Astrocyte (in vitro differentiated cells and primary cell): ENCODE measurements at regions not wholly inside any gene's neighbourhood (a gene's known extent, or its start where the extent isn't known, plus 50 kb on each side); places are given as distances from the start of the nearest gene placed in this dataset.

Experiments
- EZH2 ChIP-seq: IDR thresholded peaks from 2 replicates; pipeline ENCODE4 v1.6.1; 2012; ENCODE audit warnings: mild to moderate bottlenecking, low read length, inconsistent platforms; ENCODE audit not compliant: insufficient read depth
- TF ChIP-seq, protein P1 (sequence below): IDR thresholded peaks from 2 replicates; pipeline ENCODE4 v1.5.1; 2011; ENCODE audit warnings: low read depth, mild to moderate bottlenecking, inconsistent platforms, low read length, moderate library complexity; ENCODE audit not compliant: insufficient read depth

DNA sequence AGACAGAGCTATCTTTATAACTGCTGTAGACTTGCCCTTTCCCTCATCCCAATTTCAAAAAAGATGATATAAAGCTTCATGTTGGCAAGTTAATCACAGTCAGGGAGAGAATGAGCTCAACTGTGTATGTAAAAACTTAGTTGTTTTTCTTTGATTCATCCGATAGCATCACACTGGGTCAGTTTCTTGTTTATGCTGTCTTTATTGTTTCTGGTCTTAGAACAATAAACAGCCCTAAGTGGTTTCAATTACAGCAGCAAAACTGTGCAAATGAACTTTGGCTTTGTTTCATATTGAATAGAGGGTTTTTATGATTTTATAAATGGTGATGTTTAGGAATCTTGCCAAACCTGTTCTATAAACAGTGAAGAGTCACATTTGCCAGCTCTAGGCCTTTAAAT lies 423.8 kb upstream of the CXADR start:
- TF ChIP-seq EZH2 = no peak
- TF ChIP-seq, protein P1, sequence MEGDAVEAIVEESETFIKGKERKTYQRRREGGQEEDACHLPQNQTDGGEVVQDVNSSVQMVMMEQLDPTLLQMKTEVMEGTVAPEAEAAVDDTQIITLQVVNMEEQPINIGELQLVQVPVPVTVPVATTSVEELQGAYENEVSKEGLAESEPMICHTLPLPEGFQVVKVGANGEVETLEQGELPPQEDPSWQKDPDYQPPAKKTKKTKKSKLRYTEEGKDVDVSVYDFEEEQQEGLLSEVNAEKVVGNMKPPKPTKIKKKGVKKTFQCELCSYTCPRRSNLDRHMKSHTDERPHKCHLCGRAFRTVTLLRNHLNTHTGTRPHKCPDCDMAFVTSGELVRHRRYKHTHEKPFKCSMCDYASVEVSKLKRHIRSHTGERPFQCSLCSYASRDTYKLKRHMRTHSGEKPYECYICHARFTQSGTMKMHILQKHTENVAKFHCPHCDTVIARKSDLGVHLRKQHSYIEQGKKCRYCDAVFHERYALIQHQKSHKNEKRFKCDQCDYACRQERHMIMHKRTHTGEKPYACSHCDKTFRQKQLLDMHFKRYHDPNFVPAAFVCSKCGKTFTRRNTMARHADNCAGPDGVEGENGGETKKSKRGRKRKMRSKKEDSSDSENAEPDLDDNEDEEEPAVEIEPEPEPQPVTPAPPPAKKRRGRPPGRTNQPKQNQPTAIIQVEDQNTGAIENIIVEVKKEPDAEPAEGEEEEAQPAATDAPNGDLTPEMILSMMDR = no peak
